GM12891 (cell line): ENCODE measurements at regions not wholly inside any gene's neighbourhood (a gene's known extent, or its start where the extent isn't known, plus 50 kb on each side); places are given as distances from the start of the nearest gene placed in this dataset.

ENCODE experiments used
- POLR2A ChIP-seq: IDR thresholded peaks from 2 replicates; pipeline ENCODE4 v1.6.1; 2011; ENCODE audit warnings: low read depth, low read length, control low read depth
- POLR2AphosphoS5 ChIP-seq: IDR thresholded peaks from 2 replicates; pipeline ENCODE4 v1.6.1; 2011; ENCODE audit warnings: low read depth, low read length, control low read depth
- SPI1 ChIP-seq: IDR thresholded peaks from 2 replicates; pipeline ENCODE4 v1.6.1; 2011; ENCODE audit warnings: low read depth, low read length, control low read depth
- TAF1 ChIP-seq: IDR thresholded peaks from 2 replicates; pipeline ENCODE4 v1.6.1; 2011; ENCODE audit warnings: low read depth, low read length, control low read depth

DNA sequence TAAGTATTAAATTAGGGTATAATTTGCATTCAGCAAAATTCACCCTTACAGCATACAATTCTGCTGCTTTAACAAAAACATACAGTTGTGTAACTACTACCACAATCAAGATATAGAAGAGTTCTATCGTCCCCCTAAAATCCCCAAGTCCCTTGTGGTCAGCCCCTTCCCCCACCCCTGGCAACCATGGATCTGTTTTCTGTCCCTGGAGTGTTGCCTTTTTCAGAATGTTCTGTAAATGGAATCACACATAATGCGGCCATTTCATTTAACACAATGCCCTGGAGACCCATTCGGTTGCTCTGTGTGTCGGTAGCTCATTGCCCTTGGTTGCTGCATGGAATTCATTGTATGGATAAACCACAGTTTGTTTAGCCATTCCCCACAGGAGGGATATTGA is 190.2 kb downstream of the IRX5 start:
- TF ChIP-seq POLR2A (no peak), TAF1 (no peak), POLR2AphosphoS5 (no peak), SPI1 (no peak)
